Prostate gland (tissue), 2 donors: ENCODE measurements at regions not wholly inside any gene's neighbourhood (a gene's known extent, or its start where the extent isn't known, plus 50 kb on each side); places are given as distances from the start of the nearest gene placed in this dataset.

ENCODE experiments used
- DNase-seq: peaks from one replicate; pipeline ENCODE4 v3.0.0-alpha.2; 2019; ENCODE audit warnings: low spot score
- H3K27ac ChIP-seq, 2 donors: fragments of 200-600 bp; sonication (generic); 2 replicates each; pipeline ENCODE4 v1.5.1; 2017 to 2019
- H3K27me3 ChIP-seq: fragments of 200-600 bp; sonication (generic); replicated peaks from 2 replicates; pipeline ENCODE4 v1.5.1; 2019; ENCODE audit not compliant: insufficient read depth
- H3K36me3 ChIP-seq, 2 donors: fragments of 200-600 bp; sonication (generic); 1 replicate in 1 of 2; 2 replicates in 1 of 2; pipeline versions ENCODE4 v1.5.1 to v1.8.1; 2017 to 2019
- H3K4me1 ChIP-seq: fragments of 200-600 bp; sonication (generic); replicated peaks from 2 replicates; pipeline ENCODE4 v1.5.1; 2019
- H3K4me3 ChIP-seq, 2 donors: fragments of 200-600 bp; sonication (generic); 2 replicates each; pipeline ENCODE4 v1.5.1; 2017 to 2019
- H3K9me3 ChIP-seq: fragments of 200-600 bp; sonication (generic); 2 replicates; pipeline ENCODE4 v1.5.1; 2017
- POLR2A ChIP-seq: fragments of 450-650 bp; IDR thresholded peaks from one replicate; pipeline ENCODE4 v1.6.1; 2016; ENCODE audit warnings: antibody characterized with exemption, mild to moderate bottlenecking
- POLR2AphosphoS5 ChIP-seq: sonication (generic); formaldehyde crosslinking; IDR thresholded peaks from one replicate; pipeline ENCODE4 v1.6.1; 2017; ENCODE audit warnings: antibody characterized with exemption
- WGBS: methylation state at CpG from one replicate; pipeline ENCODE4 v1.1.5; 2018; 5-methylcytosine and 5-hydroxymethylcytosine counted together
- intact Hi-C: fragments of 100-400 bp; cut with DNase I; formaldehyde crosslinking; loops from one replicate; pipeline ENCODE4 v1.14.2; 2022
- TF ChIP-seq, protein P1 (sequence below), 4 experiments: fragments of 200-600 bp in 2 of 4; fragments of 450-650 bp in 2 of 4; sonication (generic) in 2 of 4; IDR thresholded peaks; 1 replicate in 3 of 4; 2 replicates in 1 of 4; pipeline ENCODE4 v1.5.1; 2016 to 2019; ENCODE audit warnings: antibody characterized with exemption in 4 of 4, mild to moderate bottlenecking in 2 of 4, moderate library complexity in 2 of 4

DNA sequence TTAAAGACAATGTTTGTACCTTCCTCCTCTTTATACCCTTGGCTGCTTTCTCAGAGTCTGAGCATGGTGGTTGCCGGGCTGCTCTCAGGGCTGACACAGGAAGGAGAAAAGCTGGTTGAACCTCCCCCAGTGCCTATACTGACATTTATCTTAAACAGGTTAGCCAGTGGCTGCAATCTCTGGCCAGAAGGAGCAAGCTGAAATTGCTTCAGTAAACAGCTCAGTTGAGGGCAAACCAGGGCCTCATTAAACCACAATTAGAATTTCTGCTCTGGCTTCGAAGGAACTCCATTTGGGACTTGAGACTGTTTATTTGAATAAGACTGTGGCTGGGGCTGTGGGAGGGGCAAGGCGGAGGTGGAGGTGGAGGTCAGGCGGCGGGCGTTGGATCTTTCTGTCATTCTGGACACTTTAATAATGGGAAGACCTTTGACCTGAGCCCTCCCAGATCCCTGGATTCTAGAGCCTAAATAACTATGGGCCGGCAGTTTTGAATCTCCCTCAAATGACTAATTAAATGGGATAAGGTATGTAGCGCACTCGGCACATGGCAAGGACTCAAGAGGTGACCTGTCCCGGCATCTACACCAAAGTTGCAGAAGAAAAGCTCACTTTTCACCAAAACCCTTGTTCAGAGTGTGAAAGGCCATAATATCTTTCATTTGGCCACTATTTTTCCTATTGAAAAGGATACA, 120.6 kb upstream of the MYCN start:
- TF ChIP-seq POLR2AphosphoS5, result no peak
- no peak for TF ChIP-seq POLR2A
- TF ChIP-seq, protein P1, sequence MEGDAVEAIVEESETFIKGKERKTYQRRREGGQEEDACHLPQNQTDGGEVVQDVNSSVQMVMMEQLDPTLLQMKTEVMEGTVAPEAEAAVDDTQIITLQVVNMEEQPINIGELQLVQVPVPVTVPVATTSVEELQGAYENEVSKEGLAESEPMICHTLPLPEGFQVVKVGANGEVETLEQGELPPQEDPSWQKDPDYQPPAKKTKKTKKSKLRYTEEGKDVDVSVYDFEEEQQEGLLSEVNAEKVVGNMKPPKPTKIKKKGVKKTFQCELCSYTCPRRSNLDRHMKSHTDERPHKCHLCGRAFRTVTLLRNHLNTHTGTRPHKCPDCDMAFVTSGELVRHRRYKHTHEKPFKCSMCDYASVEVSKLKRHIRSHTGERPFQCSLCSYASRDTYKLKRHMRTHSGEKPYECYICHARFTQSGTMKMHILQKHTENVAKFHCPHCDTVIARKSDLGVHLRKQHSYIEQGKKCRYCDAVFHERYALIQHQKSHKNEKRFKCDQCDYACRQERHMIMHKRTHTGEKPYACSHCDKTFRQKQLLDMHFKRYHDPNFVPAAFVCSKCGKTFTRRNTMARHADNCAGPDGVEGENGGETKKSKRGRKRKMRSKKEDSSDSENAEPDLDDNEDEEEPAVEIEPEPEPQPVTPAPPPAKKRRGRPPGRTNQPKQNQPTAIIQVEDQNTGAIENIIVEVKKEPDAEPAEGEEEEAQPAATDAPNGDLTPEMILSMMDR (IDR thresholded peaks at IDR 0.05), result no peak
- 85% methylated on average over 10 of the region's 10 CpGs for WGBS
- intact Hi-C loops, result no loop called here

DNA sequence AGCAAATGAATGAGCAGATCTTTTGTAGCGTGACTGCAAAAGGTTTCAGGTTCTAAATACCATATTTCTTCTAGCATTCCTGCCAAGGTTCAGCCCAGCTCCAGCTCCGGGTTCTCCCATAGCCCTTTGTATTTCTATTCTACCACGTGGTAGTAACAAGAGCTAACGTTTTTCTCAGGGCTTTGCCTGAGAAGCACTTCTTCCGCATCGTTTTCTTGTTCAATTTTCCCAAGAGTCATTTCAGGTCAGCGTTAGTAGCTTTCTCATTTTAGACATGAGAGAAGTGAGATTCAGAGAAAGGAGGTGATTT, 120.1 kb upstream of the MYCN start:
- no peak for DNase-seq
- no peaks in the 10 kb centered on the region for H3K27me3 ChIP-seq
- no peaks in the 10 kb centered on the region for H3K36me3 ChIP-seq
- no peak overlapping the region for H3K4me3 ChIP-seq
- H3K27ac ChIP-seq, result no peak overlapping the region
- H3K4me1 ChIP-seq, result no peaks in the 10 kb centered on the region
- WGBS, result 83% methylated on average over 7 of the region's 7 CpGs
- intact Hi-C loops, result no loop called here
- TF ChIP-seq POLR2A, result no peak
- TF ChIP-seq, protein P1 (IDR thresholded peaks at IDR 0.05), result no peak
- no peak for TF ChIP-seq POLR2AphosphoS5
- no peaks in the 10 kb centered on the region for H3K9me3 ChIP-seq

More for the DNA sequence above, 120.6 kb upstream of the MYCN start:
- H3K36me3 ChIP-seq, result no peaks in the 10 kb centered on the region
- H3K4me3 ChIP-seq, result no peak overlapping the region
- H3K4me1 ChIP-seq, result no peaks in the 10 kb centered on the region
- H3K9me3 ChIP-seq, result no peaks in the 10 kb centered on the region
- no peak for DNase-seq
- no peaks in the 10 kb centered on the region for H3K27me3 ChIP-seq
- no peak overlapping the region for H3K27ac ChIP-seq

GRCh38 chr2:15820927-15821326, 119.4 kb upstream of the MYCN start:
- no peaks in the 10 kb centered on the region for H3K4me1 ChIP-seq
- no peaks in the 10 kb centered on the region for H3K36me3 ChIP-seq
- H3K27me3 ChIP-seq, result no peaks in the 10 kb centered on the region
- DNase-seq, result no peak
- H3K9me3 ChIP-seq, result no peaks in the 10 kb centered on the region
- H3K27ac ChIP-seq, result no peak overlapping the region
- H3K4me3 ChIP-seq, result no peak overlapping the region
- 92% methylated on average over 2 of the region's 2 CpGs for WGBS
- TF ChIP-seq POLR2AphosphoS5, result no peak
- TF ChIP-seq, protein P1 (IDR thresholded peaks at IDR 0.05), result no peak
- no peak for TF ChIP-seq POLR2A
- intact Hi-C loops, result no loop called here

GRCh38 chr2:15822151-15823044, 118.0 kb upstream of the MYCN start:
- H3K4me1 ChIP-seq, result no peaks in the 10 kb centered on the region
- 94% methylated on average over 9 of the region's 9 CpGs for WGBS
- H3K4me3 ChIP-seq, result no peak overlapping the region
- no peaks in the 10 kb centered on the region for H3K36me3 ChIP-seq
- no peak for DNase-seq
- TF ChIP-seq POLR2A, result no peak
- no peak for TF ChIP-seq POLR2AphosphoS5
- TF ChIP-seq, protein P1 (IDR thresholded peaks at IDR 0.05), result no peak
- H3K27me3 ChIP-seq, result no peaks in the 10 kb centered on the region
- H3K27ac ChIP-seq, result no peak overlapping the region
- H3K9me3 ChIP-seq, result no peaks in the 10 kb centered on the region
- intact Hi-C loops, result no loop called here
